OCI-LY1 (cell line): ENCODE measurements at regions not wholly inside any gene's neighbourhood (a gene's known extent, or its start where the extent isn't known, plus 50 kb on each side); places are given as distances from the start of the nearest gene placed in this dataset.

Experiments
- H2AFZ ChIP-seq: fragments of 200-600 bp; sonication (generic), shearing (Covaris generic); 2 replicates; pipeline ENCODE4 v1.6.0; 2014; ENCODE audit warnings: antibody characterized with exemption, mild to moderate bottlenecking, low read length
- H3F3A ChIP-seq: fragments of 200-600 bp; sonication (generic), shearing (Covaris generic); 2 replicates; pipeline ENCODE4 v1.6.0; 2014; ENCODE audit warnings: mild to moderate bottlenecking, antibody characterized with exemption, low read length, moderate library complexity; ENCODE audit not compliant: insufficient read depth
- H3K27ac ChIP-seq: fragments of 200-600 bp; sonication (generic); 2 replicates; pipeline ENCODE4 v1.5.1; 2014; ENCODE audit warnings: low read length, mixed run types, mild to moderate bottlenecking, low read depth; ENCODE audit not compliant: poor library complexity, severe bottlenecking
- H3K27me3 ChIP-seq: fragments of 200-600 bp; sonication (generic); 2 replicates; pipeline ENCODE4 v1.6.0; 2014; ENCODE audit warnings: antibody characterized with exemption, mild to moderate bottlenecking, low read length, moderate library complexity; ENCODE audit not compliant: insufficient read depth
- H3K36me3 ChIP-seq: fragments of 200-600 bp; sonication (generic); 2 replicates; pipeline ENCODE4 v1.6.1; 2014; ENCODE audit warnings: mild to moderate bottlenecking, antibody characterized with exemption, low read length, moderate library complexity, mixed read lengths; ENCODE audit not compliant: insufficient read depth
- H3K4me1 ChIP-seq: fragments of 200-600 bp; sonication (generic); 2 replicates; pipeline ENCODE4 v1.5.1; 2014; ENCODE audit warnings: mild to moderate bottlenecking, low read length, moderate library complexity; ENCODE audit not compliant: insufficient read depth, severe bottlenecking
- H3K4me2 ChIP-seq: fragments of 200-600 bp; sonication (generic), shearing (Covaris generic); 2 replicates; pipeline ENCODE4 v1.6.1; 2014; ENCODE audit warnings: low read length
- H3K4me3 ChIP-seq: fragments of 200-600 bp; sonication (generic); 2 replicates; pipeline ENCODE4 v1.5.1; 2014; ENCODE audit warnings: low read length, low read depth, mild to moderate bottlenecking, mixed read lengths; ENCODE audit not compliant: poor library complexity, severe bottlenecking
- H3K79me2 ChIP-seq: fragments of 200-600 bp; shearing (Covaris generic); 2 replicates; pipeline ENCODE4 v1.6.1; 2016; ENCODE audit warnings: mixed run types, low read length, mixed read lengths; ENCODE audit not compliant: insufficient read depth
- H3K9ac ChIP-seq: fragments of 200-600 bp; sonication (generic), shearing (Covaris generic); 2 replicates; pipeline ENCODE4 v1.6.1; 2014; ENCODE audit warnings: mild to moderate bottlenecking, low read length, mixed read lengths
- H3K9me2 ChIP-seq: fragments of 200-600 bp; sonication (generic), shearing (Covaris generic); 2 replicates; pipeline ENCODE4 v1.6.1; 2014; ENCODE audit warnings: low read depth, mild to moderate bottlenecking, low read length, mixed read lengths
- H3K9me3 ChIP-seq: fragments of 200-600 bp; shearing (Covaris generic); 2 replicates; pipeline ENCODE4 v1.6.1; 2014; ENCODE audit warnings: low read length, mixed read lengths
- H4K20me1 ChIP-seq: fragments of 200-600 bp; sonication (generic), shearing (Covaris generic); 2 replicates; pipeline ENCODE4 v1.6.0; 2016; ENCODE audit warnings: mild to moderate bottlenecking, low read length; ENCODE audit not compliant: insufficient read depth
- EZH2 ChIP-seq: fragments of 200-600 bp; sonication (generic), shearing (Covaris generic); IDR thresholded peaks from 2 replicates; pipeline ENCODE4 v1.8.0; 2017; ENCODE audit warnings: borderline replicate concordance, mixed run types, mild to moderate bottlenecking, antibody characterized with exemption, low read length, moderate library complexity, mixed read lengths
- TF ChIP-seq, protein P1 (sequence below): fragments of 200-600 bp; sonication (generic), shearing (Covaris generic); IDR thresholded peaks from 2 replicates; pipeline ENCODE4 v1.5.1; 2017; ENCODE audit warnings: mild to moderate bottlenecking, antibody characterized with exemption, low read length, moderate library complexity, mixed read lengths

GRCh38 chr11:62017878-62018655 is 50.6 kb upstream of the FTH1 start:
- H4K20me1 ChIP-seq = no peaks in the 10 kb centered on the region
- no peak for TF ChIP-seq EZH2
- TF ChIP-seq, protein P1, sequence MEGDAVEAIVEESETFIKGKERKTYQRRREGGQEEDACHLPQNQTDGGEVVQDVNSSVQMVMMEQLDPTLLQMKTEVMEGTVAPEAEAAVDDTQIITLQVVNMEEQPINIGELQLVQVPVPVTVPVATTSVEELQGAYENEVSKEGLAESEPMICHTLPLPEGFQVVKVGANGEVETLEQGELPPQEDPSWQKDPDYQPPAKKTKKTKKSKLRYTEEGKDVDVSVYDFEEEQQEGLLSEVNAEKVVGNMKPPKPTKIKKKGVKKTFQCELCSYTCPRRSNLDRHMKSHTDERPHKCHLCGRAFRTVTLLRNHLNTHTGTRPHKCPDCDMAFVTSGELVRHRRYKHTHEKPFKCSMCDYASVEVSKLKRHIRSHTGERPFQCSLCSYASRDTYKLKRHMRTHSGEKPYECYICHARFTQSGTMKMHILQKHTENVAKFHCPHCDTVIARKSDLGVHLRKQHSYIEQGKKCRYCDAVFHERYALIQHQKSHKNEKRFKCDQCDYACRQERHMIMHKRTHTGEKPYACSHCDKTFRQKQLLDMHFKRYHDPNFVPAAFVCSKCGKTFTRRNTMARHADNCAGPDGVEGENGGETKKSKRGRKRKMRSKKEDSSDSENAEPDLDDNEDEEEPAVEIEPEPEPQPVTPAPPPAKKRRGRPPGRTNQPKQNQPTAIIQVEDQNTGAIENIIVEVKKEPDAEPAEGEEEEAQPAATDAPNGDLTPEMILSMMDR = no peak

More at GRCh38 chr11:62017878-62018655, 50.6 kb upstream of the FTH1 start:
- H3K36me3 ChIP-seq = no peaks in the 10 kb centered on the region; the same call in 1 of the 2 replicates
- no peak overlapping the region for H3K4me2 ChIP-seq
- no peak overlapping the region for H2AFZ ChIP-seq
- no peak overlapping the region for H3K4me3 ChIP-seq
- no peak overlapping the region for H3K27ac ChIP-seq
- H3K9me3 ChIP-seq = 0 out of 2 replicates have a peak, but pooled peaks cover 3% of the 10 kb centered on the region
- H3K9me2 ChIP-seq = no peaks in the 10 kb centered on the region
- H3F3A ChIP-seq = no peaks in the 10 kb centered on the region
- no peaks in the 10 kb centered on the region for H3K79me2 ChIP-seq
- peaks cover 2% of the 10 kb centered on the region; the same call in 1 of the 2 replicates for H3K27me3 ChIP-seq
- H3K9ac ChIP-seq = no peak overlapping the region
- no peaks in the 10 kb centered on the region for H3K4me1 ChIP-seq
